ENCODE measurements at regions not wholly inside any gene's neighbourhood (a gene's known extent, or its start where the extent isn't known, plus 50 kb on each side); places are given as distances from the start of the nearest gene placed in this dataset.

DNA sequence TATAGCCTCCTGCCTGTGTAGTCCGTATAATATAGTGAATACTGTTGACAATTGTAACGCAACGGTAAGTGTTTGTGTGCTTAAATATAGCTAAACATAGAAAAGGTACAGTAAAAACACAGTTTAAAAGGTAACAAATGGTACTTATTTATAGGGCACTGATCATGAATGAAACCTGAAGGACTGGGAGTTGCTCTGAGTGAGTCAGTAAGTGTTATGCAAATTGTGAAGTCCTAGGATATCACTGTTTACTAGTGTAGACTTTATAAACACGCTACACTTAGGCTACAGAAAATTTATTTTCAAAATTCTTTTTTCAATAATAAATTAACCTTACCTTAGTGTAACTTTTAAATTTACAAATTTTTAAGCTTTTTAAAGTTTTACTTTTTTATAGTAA is 1090.1 kb downstream of the CDH9 start:
- H3K79me2 ChIP-seq (ENCODE audit: control insufficient read depth, insufficient read depth, low read length): no peaks in the 10 kb centered on the region
- DNase-seq (no peak), ATAC-seq (ENCODE audit: low read depth) (no peak)
- H3K27ac ChIP-seq (ENCODE audit: low read length in 2 of 2): no peak overlapping the region
- no peak overlapping the region for H3K4me2 ChIP-seq (replicated peaks; ENCODE audit: low read depth, low read length, poor library complexity, severe bottlenecking)
- H3K27me3 Mint-ChIP-seq: no peaks in the 10 kb centered on the region
- H3K9me3 ChIP-seq (ENCODE audit: control extremely low read depth in 1 of 3, control insufficient read depth in 2 of 3, insufficient read depth in 1 of 3, low read length in 2 of 3): no peaks in the 10 kb centered on the region
- H3K9me3 Mint-ChIP-seq (ENCODE audit: insufficient read depth): peaks cover 2% of the 10 kb centered on the region
- H4K20me1 ChIP-seq (ENCODE audit: control insufficient read depth, insufficient read depth, low read length, poor library complexity, severe bottlenecking): no peaks in the 10 kb centered on the region
- no peak overlapping the region for H3K4me3 Mint-ChIP-seq
- no peak overlapping the region for H3K4me3 ChIP-seq (ENCODE audit: control extremely low read depth in 1 of 5, extremely low read depth in 1 of 5, insufficient read depth in 1 of 5, low read depth in 2 of 5, low read length in 4 of 5)
- H3K27ac Mint-ChIP-seq: no peak overlapping the region
- WGBS (ENCODE audit: insufficient coverage): no CpG with 5 or more reads among the region's 4 CpGs
- no peaks in the 10 kb centered on the region for H3K36me3 ChIP-seq (replicated peaks in 1 of 2; ENCODE audit: control extremely low read depth in 1 of 2, control insufficient read depth in 1 of 2, extremely low read depth in 1 of 2, insufficient read depth in 2 of 2, low read length in 1 of 2)
- intact Hi-C loops (cut with micrococcal nuclease): no loop called here
- ChIA-PET POLR2A (no interaction called here), CTCF (no interaction called here)
- H3K27me3 ChIP-seq (replicated peaks in 1 of 4; ENCODE audit: control extremely low read depth in 1 of 4, control insufficient read depth in 3 of 4, insufficient read depth in 4 of 4, low read length in 3 of 4): no peaks in the 10 kb centered on the region
- H2AFZ ChIP-seq (ENCODE audit: insufficient read depth, low read depth, low read length, poor library complexity, severe bottlenecking): no peak overlapping the region
- H3K9ac ChIP-seq (ENCODE audit: low read length): no peak overlapping the region
- H3K4me1 ChIP-seq (ENCODE audit: control insufficient read depth in 2 of 2, insufficient read depth in 2 of 2, low read length in 2 of 2): no peaks in the 10 kb centered on the region
- TF ChIP-seq, protein P1, sequence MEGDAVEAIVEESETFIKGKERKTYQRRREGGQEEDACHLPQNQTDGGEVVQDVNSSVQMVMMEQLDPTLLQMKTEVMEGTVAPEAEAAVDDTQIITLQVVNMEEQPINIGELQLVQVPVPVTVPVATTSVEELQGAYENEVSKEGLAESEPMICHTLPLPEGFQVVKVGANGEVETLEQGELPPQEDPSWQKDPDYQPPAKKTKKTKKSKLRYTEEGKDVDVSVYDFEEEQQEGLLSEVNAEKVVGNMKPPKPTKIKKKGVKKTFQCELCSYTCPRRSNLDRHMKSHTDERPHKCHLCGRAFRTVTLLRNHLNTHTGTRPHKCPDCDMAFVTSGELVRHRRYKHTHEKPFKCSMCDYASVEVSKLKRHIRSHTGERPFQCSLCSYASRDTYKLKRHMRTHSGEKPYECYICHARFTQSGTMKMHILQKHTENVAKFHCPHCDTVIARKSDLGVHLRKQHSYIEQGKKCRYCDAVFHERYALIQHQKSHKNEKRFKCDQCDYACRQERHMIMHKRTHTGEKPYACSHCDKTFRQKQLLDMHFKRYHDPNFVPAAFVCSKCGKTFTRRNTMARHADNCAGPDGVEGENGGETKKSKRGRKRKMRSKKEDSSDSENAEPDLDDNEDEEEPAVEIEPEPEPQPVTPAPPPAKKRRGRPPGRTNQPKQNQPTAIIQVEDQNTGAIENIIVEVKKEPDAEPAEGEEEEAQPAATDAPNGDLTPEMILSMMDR (IDR thresholded peaks at IDR 0.05): no peak
- no peak for TF ChIP-seq EZH2 (IDR thresholded peaks at IDR 0.05; ENCODE audit: borderline replicate concordance, insufficient read depth, low read depth, low read length, poor library complexity, severe bottlenecking)
- H3K4me1 Mint-ChIP-seq: no peaks in the 10 kb centered on the region

- Histone ChIP-seq H4K20me1 (ENCODE audit: control insufficient read depth, insufficient read depth, low read length, poor library complexity, severe bottlenecking) (no peaks in the 10 kb centered on the region), H3K4me2 (replicated peaks; ENCODE audit: low read depth, low read length, poor library complexity, severe bottlenecking) (no peak overlapping the region), H3K36me3 (replicated peaks in 1 of 2; ENCODE audit: control extremely low read depth in 1 of 2, control insufficient read depth in 1 of 2, extremely low read depth in 1 of 2, insufficient read depth in 2 of 2, low read length in 1 of 2) (no peaks in the 10 kb centered on the region), H3K9ac (ENCODE audit: low read length) (no peak overlapping the region), H3K79me2 (ENCODE audit: control insufficient read depth, insufficient read depth, low read length) (no peaks in the 10 kb centered on the region), H3K9me3 (ENCODE audit: control extremely low read depth in 1 of 3, control insufficient read depth in 2 of 3, insufficient read depth in 1 of 3, low read length in 2 of 3) (no peaks in the 10 kb centered on the region), H2AFZ (ENCODE audit: insufficient read depth, low read depth, low read length, poor library complexity, severe bottlenecking) (no peak overlapping the region), H3K4me1 (ENCODE audit: control insufficient read depth in 2 of 2, insufficient read depth in 2 of 2, low read length in 2 of 2) (no peaks in the 10 kb centered on the region), H3K27me3 (replicated peaks in 1 of 4; ENCODE audit: control extremely low read depth in 1 of 4, control insufficient read depth in 3 of 4, insufficient read depth in 4 of 4, low read length in 3 of 4) (no peaks in the 10 kb centered on the region), H3K27ac (ENCODE audit: low read length in 2 of 2) (no peak overlapping the region), H3K4me3 (ENCODE audit: control extremely low read depth in 1 of 5, extremely low read depth in 1 of 5, insufficient read depth in 1 of 5, low read depth in 2 of 5, low read length in 4 of 5) (no peak overlapping the region)
- no peak for ATAC-seq (ENCODE audit: low read depth)
- no CpG with 5 or more reads among the region's 2 CpGs for WGBS (ENCODE audit: insufficient coverage)
- H3K4me1 Mint-ChIP-seq: no peaks in the 10 kb centered on the region
- intact Hi-C loops (cut with micrococcal nuclease): no loop called here
- no peak for DNase-seq
- TF ChIP-seq, protein P1 (IDR thresholded peaks at IDR 0.05): no peak
- TF ChIP-seq EZH2 (IDR thresholded peaks at IDR 0.05; ENCODE audit: borderline replicate concordance, insufficient read depth, low read depth, low read length, poor library complexity, severe bottlenecking): no peak
- no peak overlapping the region for H3K4me3 Mint-ChIP-seq
- POLR2A ChIA-PET: no interaction called here
- no peak overlapping the region for H3K27ac Mint-ChIP-seq
- no peaks in the 10 kb centered on the region for H3K9me3 Mint-ChIP-seq (ENCODE audit: insufficient read depth)
- no peaks in the 10 kb centered on the region for H3K27me3 Mint-ChIP-seq
- CTCF ChIA-PET: no interaction called here
These were observed 1093.6 kb downstream of the CDH9 start for GRCh38 chr5:25944786-25945185.

Data from B cell (primary cell).